CD14-positive monocyte (primary cell): ENCODE measurements at regions not wholly inside any gene's neighbourhood (a gene's known extent, or its start where the extent isn't known, plus 50 kb on each side); places are given as distances from the start of the nearest gene placed in this dataset.

ENCODE experiments used
- DNase-seq, 3 donors: peaks; one replicate each; pipeline ENCODE4 v3.0.0-alpha.2; 2011 to 2022
- H2AFZ ChIP-seq: 2 replicates; pipeline ENCODE4 v1.6.0; 2012; ENCODE audit warnings: mild to moderate bottlenecking, low read depth, low read length, inconsistent platforms; ENCODE audit not compliant: insufficient read depth, poor library complexity, severe bottlenecking
- H3K27ac ChIP-seq, 2 donors: 1 replicate in 1 of 2; 2 replicates in 1 of 2; pipeline ENCODE4 v1.5.1; 2012 to 2013; ENCODE audit warnings: low read length in 2 of 2, control low read depth in 1 of 2, inconsistent platforms in 1 of 2, low read depth in 1 of 2, mild to moderate bottlenecking in 1 of 2
- H3K27me3 ChIP-seq, 2 donors: one replicate each; pipeline versions ENCODE4 v1.6.0 to v1.6.1; 2011 to 2013; ENCODE audit warnings: low read length in 2 of 2; ENCODE audit not compliant: control insufficient read depth in 2 of 2, insufficient read depth in 2 of 2
- H3K36me3 ChIP-seq, 2 donors: replicated peaks in 1 of 2; 1 replicate in 1 of 2; 2 replicates in 1 of 2; pipeline versions ENCODE4 v1.5.1 to v1.6.1; 2012 to 2013; ENCODE audit warnings: low read length in 2 of 2, control low read depth in 1 of 2, inconsistent platforms in 1 of 2, mild to moderate bottlenecking in 1 of 2; ENCODE audit not compliant: insufficient read depth in 2 of 2, control insufficient read depth in 1 of 2
- H3K4me1 ChIP-seq, 2 donors: 1 replicate in 1 of 2; 2 replicates in 1 of 2; pipeline versions ENCODE4 v1.5.1 to v1.6.1; 2012 to 2013; ENCODE audit warnings: low read length in 2 of 2, control low read depth in 1 of 2, inconsistent platforms in 1 of 2, mild to moderate bottlenecking in 1 of 2, moderate library complexity in 1 of 2; ENCODE audit not compliant: insufficient read depth in 2 of 2, control insufficient read depth in 1 of 2
- H3K4me2 ChIP-seq: replicated peaks from 2 replicates; pipeline ENCODE3; 2012; ENCODE audit warnings: low read length, moderate library complexity, mild to moderate bottlenecking; ENCODE audit not compliant: poor library complexity, severe bottlenecking; ENCODE audit errors: extremely low read depth
- H3K4me3 ChIP-seq, 3 experiments: fragments of 200-600 bp in 1 of 3; sonication (generic) in 1 of 3; replicated peaks in 1 of 3; 1 replicate in 2 of 3; 2 replicates in 1 of 3; pipeline ENCODE4 v1.5.1; 2011 to 2013; ENCODE audit warnings: low read length in 3 of 3, mild to moderate bottlenecking in 3 of 3, control low read depth in 2 of 3, low read depth in 2 of 3, inconsistent platforms in 1 of 3, moderate library complexity in 1 of 3
- H3K79me2 ChIP-seq: 2 replicates; pipeline ENCODE4 v1.6.0; 2012; ENCODE audit warnings: mild to moderate bottlenecking, control low read depth, inconsistent platforms, low read length, moderate library complexity; ENCODE audit not compliant: insufficient read depth
- H3K9ac ChIP-seq: 2 replicates; pipeline ENCODE4 v1.6.0; 2017; ENCODE audit warnings: low read length, mild to moderate bottlenecking; ENCODE audit not compliant: insufficient read depth, poor library complexity, severe bottlenecking
- H3K9me3 ChIP-seq, 2 donors: replicated peaks in 1 of 2; 1 replicate in 1 of 2; 2 replicates in 1 of 2; pipeline versions ENCODE4 v1.5.1 to v1.6.1; 2012 to 2013; ENCODE audit warnings: low read length in 2 of 2, control low read depth in 1 of 2; ENCODE audit not compliant: control insufficient read depth in 1 of 2, insufficient read depth in 1 of 2
- H4K20me1 ChIP-seq: 2 replicates; pipeline ENCODE4 v1.6.0; 2012; ENCODE audit warnings: mild to moderate bottlenecking, low read length, control low read depth, moderate library complexity; ENCODE audit not compliant: insufficient read depth
- H3K27ac Mint-ChIP-seq, 7 donors: one replicate each; pipeline ENCODE4 v1.8.0; 2020; ENCODE audit warnings: mild to moderate bottlenecking in 7 of 7, mixed read lengths in 7 of 7, moderate library complexity in 6 of 7, inconsistent platforms in 2 of 7
- H3K27me3 Mint-ChIP-seq, 3 donors: one replicate each; pipeline ENCODE4 v1.8.0; 2021 to 2022; ENCODE audit warnings: low read depth in 3 of 3, mild to moderate bottlenecking in 3 of 3, mixed read lengths in 3 of 3, moderate library complexity in 3 of 3, inconsistent platforms in 1 of 3
- H3K36me3 Mint-ChIP-seq, 2 donors: one replicate each; pipeline ENCODE4 v1.8.0; 2020; ENCODE audit warnings: mixed read lengths in 2 of 2, inconsistent platforms in 1 of 2, mild to moderate bottlenecking in 1 of 2
- H3K4me1 Mint-ChIP-seq: one replicate; pipeline ENCODE4 v1.8.0; 2020; ENCODE audit warnings: mild to moderate bottlenecking, mixed read lengths
- H3K4me3 Mint-ChIP-seq, 2 donors: one replicate each; pipeline ENCODE4 v1.8.0; 2020; ENCODE audit warnings: mild to moderate bottlenecking in 2 of 2, mixed read lengths in 2 of 2, moderate library complexity in 1 of 2
- H3K9me3 Mint-ChIP-seq, 7 donors: one replicate each; pipeline ENCODE4 v1.8.0; 2020 to 2022; ENCODE audit warnings: mixed read lengths in 7 of 7, mild to moderate bottlenecking in 6 of 7, moderate library complexity in 6 of 7, inconsistent platforms in 2 of 7
- CTCF ChIP-seq: fragments of 200-600 bp; IDR thresholded peaks from one replicate; pipeline ENCODE4 v1.8.0; 2022; ENCODE audit warnings: antibody characterized with exemption, mild to moderate bottlenecking
- WGBS: methylation state at CpG from one replicate; pipeline ENCODE4 v1.1.5; 2013; ENCODE audit warnings: missing lambda C conversion rate; ENCODE audit not compliant: insufficient coverage; 5-methylcytosine and 5-hydroxymethylcytosine counted together
- intact Hi-C, 2 donors: fragments of 100-400 bp; cut with micrococcal nuclease; formaldehyde crosslinking; loops; one replicate each; pipeline versions ENCODE4 v1.15.0 to v1.15.1; 2023

DNA sequence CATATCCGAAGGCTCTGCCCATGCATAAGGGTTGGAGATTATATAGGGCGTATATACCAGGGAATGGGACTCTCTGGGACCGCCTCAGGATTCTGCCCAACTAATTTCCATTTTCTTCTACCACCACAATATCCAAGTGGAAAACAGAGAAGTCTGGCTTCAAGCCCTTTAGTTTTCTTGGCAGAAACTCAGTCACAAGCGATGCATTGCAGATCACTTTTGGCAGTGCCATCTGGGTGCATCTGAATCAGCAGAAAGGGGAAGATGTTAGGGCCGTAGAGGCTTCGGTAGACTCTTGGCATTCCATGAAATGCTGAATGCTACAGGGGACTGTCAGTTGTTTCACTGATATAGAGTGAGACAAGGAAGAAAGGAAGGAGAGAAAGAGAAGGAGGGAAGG lies 94.1 kb upstream of the FAM9B start:
- H3K9me3 ChIP-seq = peaks cover 3 to 4% of the 10 kb centered on the region in 2 donors
- no peak overlapping the region for H3K27ac ChIP-seq
- no peaks in the 10 kb centered on the region for H4K20me1 ChIP-seq
- Mint-ChIP-seq H3K4me1 (peaks cover 7% of the 10 kb centered on the region), H3K36me3 (no peaks in the 10 kb centered on the region), H3K27ac (no peak overlapping the region), H3K27me3 (peaks cover 1 to 9% (median 2%) of the 10 kb centered on the region in 3 donors), H3K4me3 (no peak overlapping the region), H3K9me3 (peaks cover 3 to 11% (median 6%) of the 10 kb centered on the region in 7 donors)
- no peak overlapping the region for H3K9ac ChIP-seq
- no peaks in the 10 kb centered on the region for H3K36me3 ChIP-seq
- H2AFZ ChIP-seq = no peak overlapping the region
- intact Hi-C loops = no loop called here
- WGBS = no CpG with 5 or more reads among the region's 6 CpGs
- no peaks in the 10 kb centered on the region for H3K79me2 ChIP-seq
- peaks cover 0 to 2% of the 10 kb centered on the region in 2 donors for H3K27me3 ChIP-seq
- H3K4me2 ChIP-seq = no peak overlapping the region
- DNase-seq = no peak
- peaks cover 3% of the 10 kb centered on the region in 2 donors for H3K4me1 ChIP-seq
- H3K4me3 ChIP-seq = no peak overlapping the region
- TF ChIP-seq CTCF = no peak

DNA sequence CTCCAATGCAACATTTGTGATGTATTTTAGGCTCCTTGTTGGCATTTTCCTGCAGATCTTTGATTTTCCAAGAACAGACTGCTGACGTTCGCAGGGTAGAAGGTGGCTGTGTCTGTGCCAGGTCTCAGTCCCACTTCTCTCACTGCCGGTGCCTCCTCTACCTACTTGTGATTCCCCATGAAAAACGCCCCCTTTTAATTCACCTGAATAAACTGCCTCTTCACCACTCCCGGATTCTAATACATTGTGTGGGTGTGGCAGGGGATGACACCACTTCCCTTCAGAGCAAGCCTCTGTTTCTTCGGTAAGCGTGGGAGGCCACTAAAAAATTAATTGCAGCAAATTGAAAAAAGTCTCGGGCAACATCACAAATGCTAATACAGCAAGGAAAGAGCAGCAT lies 96.1 kb upstream of the FAM9B start:
- H3K27me3 ChIP-seq = peaks cover 0 to 5% of the 10 kb centered on the region in 2 donors
- no CpG with 5 or more reads among the region's 8 CpGs for WGBS
- no peak overlapping the region for H3K4me3 ChIP-seq
- intact Hi-C loops = no loop called here
- no peaks in the 10 kb centered on the region for H4K20me1 ChIP-seq
- Mint-ChIP-seq H3K9me3 (peaks cover 3 to 11% (median 8%) of the 10 kb centered on the region in 7 donors), H3K27me3 (peaks cover 1 to 6% (median 2%) of the 10 kb centered on the region in 3 donors), H3K4me1 (peaks cover 2% of the 10 kb centered on the region), H3K4me3 (peak overlapping the region in 1 of 2 donors; percentile 42), H3K27ac (no peak overlapping the region), H3K36me3 (no peaks in the 10 kb centered on the region)
- H3K27ac ChIP-seq = no peak overlapping the region
- no peak overlapping the region for H3K4me2 ChIP-seq
- no peaks in the 10 kb centered on the region for H3K36me3 ChIP-seq
- TF ChIP-seq CTCF = no peak
- H3K9ac ChIP-seq = no peak overlapping the region
- no peaks in the 10 kb centered on the region for H3K79me2 ChIP-seq
- no peaks in the 10 kb centered on the region for H3K4me1 ChIP-seq
- no peak overlapping the region for H2AFZ ChIP-seq
- no peak for DNase-seq
- H3K9me3 ChIP-seq = peaks cover 3 to 4% of the 10 kb centered on the region in 2 donors
